ENCODE measurements at regions not wholly inside any gene's neighbourhood (a gene's known extent, or its start where the extent isn't known, plus 50 kb on each side); places are given as distances from the start of the nearest gene placed in this dataset.

GRCh38 chr20:24761220-24762065, 187.6 kb upstream of the CST7 start:
- no peak for TF ChIP-seq CTCF (IDR thresholded peaks at IDR 0.05; ENCODE audit: insufficient read depth, low read depth, low read length)
- POLR2A ChIA-PET, result no interaction called here
- CTCF ChIA-PET, result no interaction called here
- Histone ChIP-seq H3K36me3 (ENCODE audit: control insufficient read depth, insufficient read depth, low read length) (no peaks in the 10 kb centered on the region), H3K4me3 (ENCODE audit: low read depth, low read length) (no peak overlapping the region), H3K27me3 (ENCODE audit: control insufficient read depth, insufficient read depth, low read length) (no peaks in the 10 kb centered on the region)
- DNase-seq (ENCODE audit: low read depth), result no peak

- no peak for DNase-seq (ENCODE audit: low read depth)
- no peak overlapping the region for H3K4me3 ChIP-seq (ENCODE audit: low read depth, low read length)
- ChIA-PET CTCF (no interaction called here), POLR2A (no interaction called here)
- no peaks in the 10 kb centered on the region; the same call in 1 of the 2 replicates for H3K27me3 ChIP-seq (ENCODE audit: control insufficient read depth, insufficient read depth, low read length)
- no peaks in the 10 kb centered on the region for H3K36me3 ChIP-seq (ENCODE audit: control insufficient read depth, insufficient read depth, low read length)
- TF ChIP-seq CTCF (IDR thresholded peaks at IDR 0.05; ENCODE audit: insufficient read depth, low read depth, low read length), result no peak
Observed at GRCh38 chr20:24762371-24762770, 186.7 kb upstream of the CST7 start.

GRCh38 chr20:24762791-24763350, 186.2 kb upstream of the CST7 start:
- CTCF ChIA-PET, result no interaction called here
- no peak for TF ChIP-seq CTCF (IDR thresholded peaks at IDR 0.05; ENCODE audit: insufficient read depth, low read depth, low read length)
- H3K36me3 ChIP-seq (ENCODE audit: control insufficient read depth, insufficient read depth, low read length), result no peaks in the 10 kb centered on the region
- no peak overlapping the region for H3K4me3 ChIP-seq (ENCODE audit: low read depth, low read length)
- no peaks in the 10 kb centered on the region; the same call in 1 of the 2 replicates for H3K27me3 ChIP-seq (ENCODE audit: control insufficient read depth, insufficient read depth, low read length)
- DNase-seq (ENCODE audit: low read depth), result no peak
- POLR2A ChIA-PET, result no interaction called here

DNA sequence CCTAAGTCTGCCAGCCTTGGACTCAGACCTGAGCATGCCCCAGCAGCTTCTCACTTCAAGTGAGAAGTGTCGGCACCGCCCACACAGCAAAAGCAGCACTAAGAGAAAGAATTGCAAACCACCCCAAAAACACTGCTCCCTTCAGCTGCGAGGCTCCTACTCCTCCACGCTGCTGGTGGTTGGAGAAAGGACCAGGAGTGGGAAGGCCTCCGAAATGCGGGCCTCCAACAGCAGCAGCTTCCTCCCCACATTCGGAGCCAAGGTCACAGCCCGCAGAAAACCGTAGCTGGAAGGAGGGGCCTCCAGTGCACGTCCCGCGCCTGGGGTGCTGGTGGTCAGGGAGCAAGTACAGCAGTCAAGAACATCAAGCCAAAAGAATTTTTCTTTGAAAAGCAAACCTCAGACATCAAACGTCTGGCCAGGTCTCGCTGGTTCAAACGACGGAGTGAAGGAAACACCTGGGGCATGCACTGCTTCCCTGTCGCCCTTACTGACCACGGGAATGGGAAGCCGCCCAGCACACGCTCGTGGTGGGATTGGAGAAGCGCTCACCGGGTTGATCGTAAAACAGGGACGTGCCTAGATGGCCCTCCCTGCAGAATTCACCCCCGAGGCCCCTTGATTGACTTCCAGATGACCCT, 185.6 kb upstream of the CST7 start:
- POLR2A ChIA-PET, result no interaction called here
- no peak for DNase-seq (ENCODE audit: low read depth)
- CTCF ChIA-PET, result no interaction called here
- Histone ChIP-seq H3K36me3 (ENCODE audit: control insufficient read depth, insufficient read depth, low read length) (no peaks in the 10 kb centered on the region), H3K27me3 (ENCODE audit: control insufficient read depth, insufficient read depth, low read length) (no peaks in the 10 kb centered on the region; the same call in 1 of the 2 replicates), H3K4me3 (ENCODE audit: low read depth, low read length) (no peak overlapping the region)
- no peak for TF ChIP-seq CTCF (IDR thresholded peaks at IDR 0.05; ENCODE audit: insufficient read depth, low read depth, low read length)

- CTCF ChIA-PET, result no interaction called here
Observed at GRCh38 chr20:24764027-24764793, 184.9 kb upstream of the CST7 start.

More at GRCh38 chr20:24764027-24764793, 184.9 kb upstream of the CST7 start:
- POLR2A ChIA-PET, result no interaction called here
- H3K27me3 ChIP-seq (ENCODE audit: control insufficient read depth, insufficient read depth, low read length), result no peaks in the 10 kb centered on the region; the same call in 1 of the 2 replicates
- H3K36me3 ChIP-seq (ENCODE audit: control insufficient read depth, insufficient read depth, low read length), result no peaks in the 10 kb centered on the region
- H3K4me3 ChIP-seq (ENCODE audit: low read depth, low read length), result no peak overlapping the region
- no peak for TF ChIP-seq CTCF (IDR thresholded peaks at IDR 0.05; ENCODE audit: insufficient read depth, low read depth, low read length)
- DNase-seq (ENCODE audit: low read depth), result no peak
